Keratinocyte (primary cell): ENCODE measurements at regions not wholly inside any gene's neighbourhood (a gene's known extent, or its start where the extent isn't known, plus 50 kb on each side); places are given as distances from the start of the nearest gene placed in this dataset.

Experiments used
- DNase-seq: peaks from one replicate; pipeline ENCODE4 v3.0.0-alpha.2; 2011; ENCODE audit warnings: low read depth, missing footprints, low spot score
- FAIRE-seq: peaks from 2 replicates; lab custom pipeline; 2011; peaks lifted over from hg19 to GRCh38; lab: Jason Lieb, UNC
- H2AFZ ChIP-seq: 2 replicates; pipeline ENCODE4 v1.6.0; 2012; ENCODE audit warnings: low read length, control low read depth, inconsistent platforms; ENCODE audit not compliant: control insufficient read depth
- H3K27ac ChIP-seq: 2 replicates; pipeline ENCODE4 v1.5.1; 2011; ENCODE audit warnings: low read length; ENCODE audit not compliant: control insufficient read depth, insufficient read depth
- H3K27me3 ChIP-seq: 3 replicates; pipeline ENCODE4 v1.6.0; 2011; ENCODE audit warnings: low read length; ENCODE audit not compliant: control insufficient read depth, insufficient read depth; ENCODE audit errors: extremely low read depth
- H3K36me3 ChIP-seq, 2 experiments: 2 replicates in 1 of 2; 3 replicates in 1 of 2; pipeline ENCODE4 v1.5.1; 2011; ENCODE audit warnings: low read length in 2 of 2, mild to moderate bottlenecking in 1 of 2; ENCODE audit not compliant: control insufficient read depth in 2 of 2, insufficient read depth in 2 of 2; ENCODE audit errors: extremely low read depth in 1 of 2
- H3K4me1 ChIP-seq: 3 replicates; pipeline ENCODE4 v1.5.1; 2011; ENCODE audit warnings: low read length; ENCODE audit not compliant: control insufficient read depth, insufficient read depth; ENCODE audit errors: extremely low read depth
- H3K4me2 ChIP-seq: 3 replicates; pipeline ENCODE4 v1.6.0; 2011; ENCODE audit warnings: low read depth, low read length; ENCODE audit not compliant: control insufficient read depth, insufficient read depth; ENCODE audit errors: extremely low read depth
- H3K4me3 ChIP-seq, 3 experiments: fragments of 200-600 bp in 1 of 3; sonication (generic) in 1 of 3; 2 replicates in 2 of 3; 3 replicates in 1 of 3; pipeline ENCODE4 v1.5.1; 2011 to 2016; ENCODE audit warnings: low read length in 3 of 3, mild to moderate bottlenecking in 3 of 3, control low read depth in 2 of 3, inconsistent platforms in 1 of 3, low read depth in 1 of 3, mixed read lengths in 1 of 3, mixed run types in 1 of 3, moderate library complexity in 1 of 3; ENCODE audit not compliant: control insufficient read depth in 2 of 3, insufficient read depth in 2 of 3; ENCODE audit errors: extremely low read depth in 1 of 3
- H3K79me2 ChIP-seq: 2 replicates; pipeline ENCODE4 v1.6.0; 2012; ENCODE audit warnings: low read length; ENCODE audit not compliant: control insufficient read depth, insufficient read depth
- H3K9ac ChIP-seq: 3 replicates; pipeline ENCODE4 v1.6.0; 2011; ENCODE audit warnings: low read length; ENCODE audit not compliant: control insufficient read depth, insufficient read depth; ENCODE audit errors: extremely low read depth
- H3K9me1 ChIP-seq: 3 replicates; pipeline ENCODE4 v1.6.0; 2011; ENCODE audit warnings: low read length; ENCODE audit not compliant: control insufficient read depth, insufficient read depth; ENCODE audit errors: extremely low read depth
- H3K9me3 ChIP-seq: 2 replicates; pipeline ENCODE4 v1.5.1; 2012; ENCODE audit warnings: low read depth, low read length; ENCODE audit not compliant: control insufficient read depth
- H4K20me1 ChIP-seq: 3 replicates; pipeline ENCODE4 v1.6.0; 2011; ENCODE audit warnings: low read length; ENCODE audit not compliant: control insufficient read depth, insufficient read depth; ENCODE audit errors: extremely low read depth
- EZH2 ChIP-seq: IDR thresholded peaks from one replicate; pipeline ENCODE4 v1.6.1; 2012; ENCODE audit warnings: inconsistent platforms, mild to moderate bottlenecking, low read length, moderate library complexity
- dilution Hi-C: fragments of 300-500 bp; cut with MboI; formaldehyde crosslinking; loops from one replicate; pipeline ENCODE4 v1.7.0; 2020; ENCODE audit warnings: low sequenced_read_pairs; ENCODE audit not compliant: extremely low pct_ligation_motif_present
- TF ChIP-seq, protein P1 (sequence below), 3 experiments: IDR thresholded peaks in 1 of 3; conservative IDR thresholded peaks in 1 of 3; optimal IDR thresholded peaks in 1 of 3; 2 replicates in 2 of 3; 3 replicates in 1 of 3; pipeline versions ENCODE3 to v1.5.1; 2011; ENCODE audit warnings: low read length in 3 of 3, mild to moderate bottlenecking in 3 of 3, moderate library complexity in 2 of 3, control low read depth in 1 of 3, inconsistent platforms in 1 of 3; ENCODE audit not compliant: insufficient read depth in 2 of 3; ENCODE audit errors: extremely low read depth in 1 of 3

DNA sequence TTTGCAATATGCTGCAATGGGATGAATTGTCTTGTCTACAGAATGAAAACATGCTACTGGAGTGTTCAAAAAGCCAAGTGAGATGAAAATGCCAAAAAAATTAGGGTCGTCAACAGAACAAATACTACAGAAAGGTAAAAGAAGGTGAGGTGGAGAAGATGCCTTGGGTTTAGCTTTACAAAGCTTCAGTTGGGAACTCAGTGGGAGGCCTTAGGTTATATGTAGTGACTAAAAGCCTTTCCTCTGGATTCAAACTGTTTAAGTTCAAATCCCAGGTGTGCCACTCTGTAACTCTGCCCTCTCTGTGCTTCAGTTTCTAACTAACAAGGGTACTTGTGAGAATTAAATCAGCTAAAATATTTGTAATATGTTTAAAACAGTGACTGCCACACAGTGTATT is 84.9 kb upstream of the PDE3A start:
- H3K27ac ChIP-seq = no peak overlapping the region
- H3K4me1 ChIP-seq = no peaks in the 10 kb centered on the region
- TF ChIP-seq EZH2 = no peak
- TF ChIP-seq, protein P1, sequence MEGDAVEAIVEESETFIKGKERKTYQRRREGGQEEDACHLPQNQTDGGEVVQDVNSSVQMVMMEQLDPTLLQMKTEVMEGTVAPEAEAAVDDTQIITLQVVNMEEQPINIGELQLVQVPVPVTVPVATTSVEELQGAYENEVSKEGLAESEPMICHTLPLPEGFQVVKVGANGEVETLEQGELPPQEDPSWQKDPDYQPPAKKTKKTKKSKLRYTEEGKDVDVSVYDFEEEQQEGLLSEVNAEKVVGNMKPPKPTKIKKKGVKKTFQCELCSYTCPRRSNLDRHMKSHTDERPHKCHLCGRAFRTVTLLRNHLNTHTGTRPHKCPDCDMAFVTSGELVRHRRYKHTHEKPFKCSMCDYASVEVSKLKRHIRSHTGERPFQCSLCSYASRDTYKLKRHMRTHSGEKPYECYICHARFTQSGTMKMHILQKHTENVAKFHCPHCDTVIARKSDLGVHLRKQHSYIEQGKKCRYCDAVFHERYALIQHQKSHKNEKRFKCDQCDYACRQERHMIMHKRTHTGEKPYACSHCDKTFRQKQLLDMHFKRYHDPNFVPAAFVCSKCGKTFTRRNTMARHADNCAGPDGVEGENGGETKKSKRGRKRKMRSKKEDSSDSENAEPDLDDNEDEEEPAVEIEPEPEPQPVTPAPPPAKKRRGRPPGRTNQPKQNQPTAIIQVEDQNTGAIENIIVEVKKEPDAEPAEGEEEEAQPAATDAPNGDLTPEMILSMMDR (optimal IDR thresholded peaks at IDR 0.05 in 1 of 3, IDR thresholded peaks at IDR 0.05 in 1 of 3, conservative IDR thresholded peaks at IDR 0.05 in 1 of 3; ENCODE audit: extremely low read depth in 1 of 3, insufficient read depth in 2 of 3, low read length in 3 of 3) = no peak
- no peaks in the 10 kb centered on the region for H3K9me1 ChIP-seq
- H4K20me1 ChIP-seq = no peaks in the 10 kb centered on the region
- FAIRE-seq = no peak
- H3K36me3 ChIP-seq = no peaks in the 10 kb centered on the region
- no peaks in the 10 kb centered on the region for H3K79me2 ChIP-seq
- dilution Hi-C loops = no loop called here
- DNase-seq = no peak
- no peak overlapping the region for H3K9ac ChIP-seq
- H3K27me3 ChIP-seq = no peaks in the 10 kb centered on the region
- H3K4me3 ChIP-seq = no peak overlapping the region
- H3K9me3 ChIP-seq = no peaks in the 10 kb centered on the region
- no peak overlapping the region for H2AFZ ChIP-seq
- H3K4me2 ChIP-seq = no peak overlapping the region

DNA sequence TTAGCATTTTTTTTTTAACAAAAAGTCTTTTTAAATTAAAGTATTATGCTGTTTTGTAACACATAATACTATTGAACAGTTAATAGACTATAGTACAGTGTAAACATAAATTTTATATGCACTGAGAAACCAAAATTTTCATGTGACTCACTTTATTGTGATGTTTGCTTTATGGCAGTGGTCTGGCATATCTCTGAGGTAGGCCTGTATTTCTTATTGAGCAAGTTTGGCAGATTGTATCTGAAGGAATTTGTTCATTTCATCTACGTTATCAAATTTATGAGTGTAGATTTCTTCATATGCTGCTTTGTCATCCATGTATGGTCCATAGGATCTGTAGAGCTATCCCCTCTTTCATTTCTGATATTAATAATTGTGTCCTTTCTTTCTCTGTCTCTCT is 78.8 kb upstream of the PDE3A start:
- H3K4me1 ChIP-seq = no peaks in the 10 kb centered on the region
- no peak overlapping the region for H3K9ac ChIP-seq
- no peak for FAIRE-seq
- H2AFZ ChIP-seq = no peak overlapping the region
- no peak overlapping the region for H3K27ac ChIP-seq
- H3K27me3 ChIP-seq = no peaks in the 10 kb centered on the region
- H3K79me2 ChIP-seq = no peaks in the 10 kb centered on the region
- no peak overlapping the region for H3K4me3 ChIP-seq
- no peak for TF ChIP-seq EZH2
- TF ChIP-seq, protein P1 (optimal IDR thresholded peaks at IDR 0.05 in 1 of 3, IDR thresholded peaks at IDR 0.05 in 1 of 3, conservative IDR thresholded peaks at IDR 0.05 in 1 of 3; ENCODE audit: extremely low read depth in 1 of 3, insufficient read depth in 2 of 3, low read length in 3 of 3) = no peak
- H4K20me1 ChIP-seq = no peaks in the 10 kb centered on the region
- no peak for DNase-seq
- no peaks in the 10 kb centered on the region for H3K9me3 ChIP-seq
- H3K4me2 ChIP-seq = no peak overlapping the region
- dilution Hi-C loops = no loop called here
- H3K9me1 ChIP-seq = no peaks in the 10 kb centered on the region
- no peaks in the 10 kb centered on the region for H3K36me3 ChIP-seq
